SK-N-SH (cell line): ENCODE measurements at regions not wholly inside any gene's neighbourhood (a gene's known extent, or its start where the extent isn't known, plus 50 kb on each side); places are given as distances from the start of the nearest gene placed in this dataset.

Experiments used
- POLR2AphosphoS5 ChIP-seq: IDR thresholded peaks from 2 replicates; pipeline ENCODE4 v1.6.1; 2012; ENCODE audit warnings: low read depth, low read length
- RCOR1 ChIP-seq: fragments of 150-350 bp; IDR thresholded peaks from 2 replicates; pipeline ENCODE4 v1.6.1; 2017; ENCODE audit warnings: antibody characterized with exemption, low read length
- RFX5 ChIP-seq: IDR thresholded peaks from 2 replicates; pipeline ENCODE4 v1.6.1; 2012; ENCODE audit warnings: mild to moderate bottlenecking, improper control_type of control experiment, low read length
- RXRA ChIP-seq: IDR thresholded peaks from 2 replicates; pipeline ENCODE4 v1.4.0; 2012; ENCODE audit warnings: low read depth, mild to moderate bottlenecking, borderline replicate concordance
- USF1 ChIP-seq: IDR thresholded peaks from 2 replicates; pipeline ENCODE4 v1.4.0; 2012; ENCODE audit warnings: low read depth, borderline replicate concordance
- USF2 ChIP-seq: fragments of 150-350 bp; IDR thresholded peaks from 2 replicates; pipeline ENCODE4 v1.6.1; 2017; ENCODE audit warnings: antibody characterized with exemption, low read length, low read depth, borderline replicate concordance
- YY1 ChIP-seq: IDR thresholded peaks from 2 replicates; pipeline ENCODE4 v1.4.0; 2012; ENCODE audit warnings: low read depth, mild to moderate bottlenecking
- TF ChIP-seq, protein P1 (sequence below): fragments of 200-600 bp; sonication (generic); IDR thresholded peaks from 2 replicates; pipeline ENCODE4 v1.6.1; 2017; ENCODE audit warnings: antibody characterized with exemption, mild to moderate bottlenecking, moderate library complexity
- TF ChIP-seq, protein P2 (sequence below): IDR thresholded peaks from 2 replicates; pipeline ENCODE4 v1.6.1; 2012; ENCODE audit warnings: mild to moderate bottlenecking, low read depth, low read length, moderate library complexity

DNA sequence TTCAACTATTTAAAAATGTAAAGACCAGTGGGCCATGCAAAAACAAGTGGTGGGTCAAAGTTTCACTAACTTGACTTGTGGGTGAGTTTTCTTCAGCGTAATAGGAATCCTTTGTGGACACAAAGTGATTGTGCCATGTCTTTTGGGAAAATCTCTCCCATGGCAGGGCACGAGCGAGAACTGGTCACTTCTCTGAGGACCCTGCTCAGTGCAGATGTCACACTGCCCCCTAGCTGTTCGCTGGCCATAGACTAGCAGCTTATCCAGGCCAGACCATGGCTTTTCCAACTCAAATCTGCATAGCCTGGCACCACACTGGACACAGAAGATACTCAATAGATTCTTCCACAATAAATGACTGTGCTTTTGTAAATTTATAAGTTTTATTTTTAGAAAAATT, 306.0 kb upstream of the CCL2 start:
- TF ChIP-seq RXRA (no peak), YY1 (no peak), USF2 (no peak), USF1 (no peak), POLR2AphosphoS5 (no peak), RFX5 (no peak), RCOR1 (no peak)
- TF ChIP-seq, protein P1, sequence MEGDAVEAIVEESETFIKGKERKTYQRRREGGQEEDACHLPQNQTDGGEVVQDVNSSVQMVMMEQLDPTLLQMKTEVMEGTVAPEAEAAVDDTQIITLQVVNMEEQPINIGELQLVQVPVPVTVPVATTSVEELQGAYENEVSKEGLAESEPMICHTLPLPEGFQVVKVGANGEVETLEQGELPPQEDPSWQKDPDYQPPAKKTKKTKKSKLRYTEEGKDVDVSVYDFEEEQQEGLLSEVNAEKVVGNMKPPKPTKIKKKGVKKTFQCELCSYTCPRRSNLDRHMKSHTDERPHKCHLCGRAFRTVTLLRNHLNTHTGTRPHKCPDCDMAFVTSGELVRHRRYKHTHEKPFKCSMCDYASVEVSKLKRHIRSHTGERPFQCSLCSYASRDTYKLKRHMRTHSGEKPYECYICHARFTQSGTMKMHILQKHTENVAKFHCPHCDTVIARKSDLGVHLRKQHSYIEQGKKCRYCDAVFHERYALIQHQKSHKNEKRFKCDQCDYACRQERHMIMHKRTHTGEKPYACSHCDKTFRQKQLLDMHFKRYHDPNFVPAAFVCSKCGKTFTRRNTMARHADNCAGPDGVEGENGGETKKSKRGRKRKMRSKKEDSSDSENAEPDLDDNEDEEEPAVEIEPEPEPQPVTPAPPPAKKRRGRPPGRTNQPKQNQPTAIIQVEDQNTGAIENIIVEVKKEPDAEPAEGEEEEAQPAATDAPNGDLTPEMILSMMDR: peak; percentile 27; the same call in 1 of the 2 replicates
- TF ChIP-seq, protein P2, sequence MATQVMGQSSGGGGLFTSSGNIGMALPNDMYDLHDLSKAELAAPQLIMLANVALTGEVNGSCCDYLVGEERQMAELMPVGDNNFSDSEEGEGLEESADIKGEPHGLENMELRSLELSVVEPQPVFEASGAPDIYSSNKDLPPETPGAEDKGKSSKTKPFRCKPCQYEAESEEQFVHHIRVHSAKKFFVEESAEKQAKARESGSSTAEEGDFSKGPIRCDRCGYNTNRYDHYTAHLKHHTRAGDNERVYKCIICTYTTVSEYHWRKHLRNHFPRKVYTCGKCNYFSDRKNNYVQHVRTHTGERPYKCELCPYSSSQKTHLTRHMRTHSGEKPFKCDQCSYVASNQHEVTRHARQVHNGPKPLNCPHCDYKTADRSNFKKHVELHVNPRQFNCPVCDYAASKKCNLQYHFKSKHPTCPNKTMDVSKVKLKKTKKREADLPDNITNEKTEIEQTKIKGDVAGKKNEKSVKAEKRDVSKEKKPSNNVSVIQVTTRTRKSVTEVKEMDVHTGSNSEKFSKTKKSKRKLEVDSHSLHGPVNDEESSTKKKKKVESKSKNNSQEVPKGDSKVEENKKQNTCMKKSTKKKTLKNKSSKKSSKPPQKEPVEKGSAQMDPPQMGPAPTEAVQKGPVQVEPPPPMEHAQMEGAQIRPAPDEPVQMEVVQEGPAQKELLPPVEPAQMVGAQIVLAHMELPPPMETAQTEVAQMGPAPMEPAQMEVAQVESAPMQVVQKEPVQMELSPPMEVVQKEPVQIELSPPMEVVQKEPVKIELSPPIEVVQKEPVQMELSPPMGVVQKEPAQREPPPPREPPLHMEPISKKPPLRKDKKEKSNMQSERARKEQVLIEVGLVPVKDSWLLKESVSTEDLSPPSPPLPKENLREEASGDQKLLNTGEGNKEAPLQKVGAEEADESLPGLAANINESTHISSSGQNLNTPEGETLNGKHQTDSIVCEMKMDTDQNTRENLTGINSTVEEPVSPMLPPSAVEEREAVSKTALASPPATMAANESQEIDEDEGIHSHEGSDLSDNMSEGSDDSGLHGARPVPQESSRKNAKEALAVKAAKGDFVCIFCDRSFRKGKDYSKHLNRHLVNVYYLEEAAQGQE: no peak
